Ascending aorta (tissue), 2 donors: ENCODE measurements at regions not wholly inside any gene's neighbourhood (a gene's known extent, or its start where the extent isn't known, plus 50 kb on each side); places are given as distances from the start of the nearest gene placed in this dataset.

Source experiments
- DNase-seq, 2 donors: peaks; one replicate each; pipeline ENCODE4 v3.0.0-alpha.2; 2019; ENCODE audit warnings: low spot score in 2 of 2
- H3K27ac ChIP-seq, 2 donors: fragments of 200-600 bp; sonication (generic); one replicate each; pipeline ENCODE4 v1.5.1; 2016 to 2017; ENCODE audit warnings: mild to moderate bottlenecking in 1 of 2
- H3K27me3 ChIP-seq: fragments of 200-600 bp; sonication (generic); one replicate; pipeline ENCODE4 v1.5.1; 2017
- H3K36me3 ChIP-seq, 2 donors: fragments of 200-600 bp; sonication (generic); one replicate each; pipeline ENCODE4 v1.5.1; 2016
- H3K4me1 ChIP-seq, 2 donors: fragments of 200-600 bp; sonication (generic); one replicate each; pipeline ENCODE4 v1.5.1; 2016 to 2017; ENCODE audit warnings: mild to moderate bottlenecking in 1 of 2
- H3K4me3 ChIP-seq, 2 donors: fragments of 200-600 bp; sonication (generic); one replicate each; pipeline ENCODE4 v1.5.1; 2016 to 2017; ENCODE audit warnings: mild to moderate bottlenecking in 1 of 2
- H3K9me3 ChIP-seq, 2 donors: fragments of 200-600 bp; sonication (generic); one replicate each; pipeline ENCODE4 v1.5.1; 2016
- CTCF ChIP-seq, 3 experiments: fragments of 200-600 bp in 2 of 3; fragments of 450-650 bp in 1 of 3; sonication (generic) in 2 of 3; IDR thresholded peaks; one replicate each; pipeline ENCODE4 v1.5.1; 2016 to 2019; ENCODE audit warnings: antibody characterized with exemption in 3 of 3, mild to moderate bottlenecking in 1 of 3, moderate library complexity in 1 of 3
- intact Hi-C: fragments of 100-400 bp; cut with DNase I; formaldehyde crosslinking; loops from one replicate; pipeline ENCODE4 v1.15.1; 2023

GRCh38 chr11:104614117-104614680 lies 284.1 kb downstream of the CASP12 start:
- Histone ChIP-seq H3K4me1 (peaks cover 0 to 4% of the 10 kb centered on the region in 2 donors), H3K9me3 (no peaks in the 10 kb centered on the region), H3K4me3 (no peak overlapping the region), H3K36me3 (no peaks in the 10 kb centered on the region), H3K27me3 (no peaks in the 10 kb centered on the region), H3K27ac (no peak overlapping the region)
- TF ChIP-seq CTCF (IDR thresholded peaks at IDR 0.05): no peak
- DNase-seq: no peak
- intact Hi-C loops: no loop called here

DNA sequence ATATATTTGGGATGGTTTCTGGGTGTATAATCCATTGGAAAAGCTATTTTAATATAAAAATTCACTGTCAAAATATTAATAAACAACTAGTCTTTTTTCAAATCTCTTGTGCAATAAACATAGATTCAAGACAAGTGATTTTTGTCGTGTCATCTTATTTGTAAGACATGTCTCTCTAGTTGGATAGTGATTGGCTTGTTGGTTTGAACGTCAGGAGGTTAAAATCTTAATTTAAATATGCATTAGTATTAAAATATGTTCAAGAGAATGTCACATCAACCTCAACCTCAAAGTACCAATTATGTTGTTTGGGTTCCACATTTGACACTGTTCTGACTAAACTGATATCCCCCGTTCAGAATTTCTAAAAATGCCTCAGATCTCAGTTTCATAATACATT lies 287.6 kb downstream of the CASP12 start:
- Histone ChIP-seq H3K36me3 (no peaks in the 10 kb centered on the region), H3K27me3 (no peaks in the 10 kb centered on the region), H3K9me3 (no peaks in the 10 kb centered on the region), H3K27ac (no peak overlapping the region), H3K4me1 (peaks cover 0 to 4% of the 10 kb centered on the region in 2 donors), H3K4me3 (no peak overlapping the region)
- DNase-seq: no peak
- TF ChIP-seq CTCF (IDR thresholded peaks at IDR 0.05): no peak
- intact Hi-C loops: no loop called here

GRCh38 chr11:104609311-104610085 lies 288.8 kb downstream of the CASP12 start:
- peaks cover 0 to 4% of the 10 kb centered on the region in 2 donors for H3K4me1 ChIP-seq
- no peaks in the 10 kb centered on the region for H3K36me3 ChIP-seq
- H3K4me3 ChIP-seq: no peak overlapping the region
- TF ChIP-seq CTCF (IDR thresholded peaks at IDR 0.05): peak; percentile 18 to 48 (median 34)
- H3K9me3 ChIP-seq: no peaks in the 10 kb centered on the region
- no peaks in the 10 kb centered on the region for H3K27me3 ChIP-seq
- DNase-seq: no peak
- peak overlapping the region; percentile 12 to 39 for H3K27ac ChIP-seq
- intact Hi-C loops: no loop called here

DNA sequence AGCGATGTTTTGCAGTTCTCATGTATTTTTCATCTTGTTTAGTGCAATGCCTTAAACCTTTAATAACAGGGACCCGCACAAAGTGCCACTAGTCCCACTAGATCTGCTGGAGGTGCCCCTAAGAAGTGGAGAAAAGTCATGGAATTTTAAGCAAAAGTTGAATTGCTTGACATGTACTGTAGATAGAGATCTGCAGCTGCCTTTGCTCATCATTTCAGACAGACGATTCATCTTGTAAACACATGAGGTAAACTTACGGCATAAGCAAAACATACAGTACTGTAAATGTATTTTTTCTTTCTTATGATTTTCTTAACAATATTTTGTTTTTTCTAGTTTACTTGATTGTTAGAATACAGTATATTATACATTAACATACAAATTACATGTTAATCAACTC lies 295.6 kb downstream of the CASP12 start:
- no peaks in the 10 kb centered on the region for H3K36me3 ChIP-seq
- no peaks in the 10 kb centered on the region for H3K4me1 ChIP-seq
- H3K27me3 ChIP-seq: no peaks in the 10 kb centered on the region
- H3K4me3 ChIP-seq: no peak overlapping the region
- intact Hi-C loops: no loop called here
- no peak for TF ChIP-seq CTCF (IDR thresholded peaks at IDR 0.05)
- no peak for DNase-seq
- no peak overlapping the region for H3K27ac ChIP-seq
- no peaks in the 10 kb centered on the region for H3K9me3 ChIP-seq

DNA sequence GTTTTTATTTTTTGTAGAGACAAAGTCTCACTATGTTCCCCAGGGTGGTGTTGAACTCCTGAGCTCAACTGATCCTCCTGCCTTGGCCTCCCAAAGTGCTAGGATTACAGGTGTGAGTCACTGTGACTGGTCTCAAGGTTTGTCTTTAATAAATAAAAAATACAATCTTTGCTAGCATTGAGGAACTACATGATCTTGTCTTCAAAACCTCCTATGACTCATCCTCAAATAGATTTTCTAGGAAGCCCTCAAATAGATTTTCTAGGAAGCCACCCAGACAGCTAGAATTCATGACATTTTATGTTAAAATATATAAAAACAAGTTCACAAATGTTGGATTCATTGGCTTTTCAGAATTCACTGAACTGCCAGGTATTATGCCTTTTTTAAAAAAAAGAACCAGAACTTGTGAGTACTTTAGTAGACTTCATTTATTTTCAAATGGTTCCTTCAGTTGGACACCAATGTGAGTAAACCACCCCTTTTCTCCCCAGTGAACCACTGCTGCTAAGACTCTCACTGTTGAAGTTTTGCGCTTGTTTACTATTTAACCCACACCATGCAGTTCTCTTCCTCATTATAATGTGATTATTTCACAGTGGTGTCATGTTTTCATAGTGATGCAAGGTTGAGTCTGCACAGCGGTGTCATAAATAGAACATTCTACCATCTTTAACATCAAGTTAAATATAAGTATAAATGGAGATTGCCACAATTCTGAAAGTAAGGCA lies 303.9 kb downstream of the CASP12 start:
- Histone ChIP-seq H3K4me1 (no peaks in the 10 kb centered on the region), H3K27me3 (no peaks in the 10 kb centered on the region), H3K4me3 (no peak overlapping the region), H3K36me3 (no peaks in the 10 kb centered on the region), H3K27ac (no peak overlapping the region), H3K9me3 (no peaks in the 10 kb centered on the region)
- no peak for DNase-seq
- no peak for TF ChIP-seq CTCF (IDR thresholded peaks at IDR 0.05)
- intact Hi-C loops: no loop called here
